ENCODE measurements at regions not wholly inside any gene's neighbourhood (a gene's known extent, or its start where the extent isn't known, plus 50 kb on each side); places are given as distances from the start of the nearest gene placed in this dataset.
A peak's percentile ranks its signal among the peaks of the same experiment; 100 is the strongest.
"Not testable (repeated sequence)": the region's sequence is repeated elsewhere in the genome, so short reads cannot be mapped to it uniquely, and the experiment has no call there.

- no peaks in the 10 kb centered on the region for H3K36me3 Mint-ChIP-seq (ENCODE audit: low read depth)
- no peak for DNase-seq
- H3K27me3 Mint-ChIP-seq: no peaks in the 10 kb centered on the region
- H3K27ac Mint-ChIP-seq: no peak overlapping the region
- H3K4me1 Mint-ChIP-seq: no peaks in the 10 kb centered on the region
- CTCF ChIA-PET: no interaction called here
- POLR2A ChIA-PET: no interaction called here
- no peak overlapping the region for H3K4me3 Mint-ChIP-seq
- H3K9me3 Mint-ChIP-seq: no peaks in the 10 kb centered on the region
These were observed 216.8 kb downstream of the NMUR2 start for GRCh38 chr5:152188251-152188650.

GRCh38 chr5:152187668-152188067 is 217.4 kb downstream of the NMUR2 start:
- Mint-ChIP-seq H3K9me3 (no peaks in the 10 kb centered on the region), H3K27ac (no peak overlapping the region), H3K4me3 (no peak overlapping the region), H3K4me1 (no peaks in the 10 kb centered on the region), H3K27me3 (no peaks in the 10 kb centered on the region), H3K36me3 (ENCODE audit: low read depth) (no peaks in the 10 kb centered on the region)
- DNase-seq: no peak
- CTCF ChIA-PET: no interaction called here
- POLR2A ChIA-PET: no interaction called here

GRCh38 chr5:152185547-152186245 is 219.4 kb downstream of the NMUR2 start:
- DNase-seq: no peak
- H3K4me3 Mint-ChIP-seq: no peak overlapping the region
- no peaks in the 10 kb centered on the region for H3K9me3 Mint-ChIP-seq
- H3K27me3 Mint-ChIP-seq: no peaks in the 10 kb centered on the region
- no peaks in the 10 kb centered on the region for H3K36me3 Mint-ChIP-seq (ENCODE audit: low read depth)
- no peak overlapping the region for H3K27ac Mint-ChIP-seq
- H3K4me1 Mint-ChIP-seq: no peaks in the 10 kb centered on the region
- CTCF ChIA-PET: no interaction called here
- POLR2A ChIA-PET: no interaction called here

- Mint-ChIP-seq H3K4me1 (no peaks in the 10 kb centered on the region), H3K27me3 (no peaks in the 10 kb centered on the region), H3K9me3 (no peaks in the 10 kb centered on the region), H3K4me3 (no peak overlapping the region), H3K27ac (no peak overlapping the region), H3K36me3 (ENCODE audit: low read depth) (no peaks in the 10 kb centered on the region)
- ChIA-PET POLR2A (no interaction called here), CTCF (no interaction called here)
- DNase-seq: no peak
These were observed 220.8 kb downstream of the NMUR2 start for GRCh38 chr5:152184266-152184665.

GRCh38 chr5:152181461-152181860 is 223.6 kb downstream of the NMUR2 start:
- Mint-ChIP-seq H3K27ac (no peak overlapping the region), H3K4me1 (no peaks in the 10 kb centered on the region), H3K4me3 (no peak overlapping the region), H3K27me3 (no peaks in the 10 kb centered on the region), H3K9me3 (no peaks in the 10 kb centered on the region), H3K36me3 (ENCODE audit: low read depth) (no peaks in the 10 kb centered on the region)
- DNase-seq: no peak
- ChIA-PET CTCF (no interaction called here), POLR2A (no interaction called here)

GRCh38 chr5:152178350-152178699 is 226.8 kb downstream of the NMUR2 start:
- POLR2A ChIA-PET: no interaction called here
- H3K27me3 Mint-ChIP-seq: no peaks in the 10 kb centered on the region
- no peaks in the 10 kb centered on the region for H3K36me3 Mint-ChIP-seq (ENCODE audit: low read depth)
- no peak overlapping the region for H3K4me3 Mint-ChIP-seq
- H3K27ac Mint-ChIP-seq: no peak overlapping the region
- CTCF ChIA-PET: no interaction called here
- no peaks in the 10 kb centered on the region for H3K4me1 Mint-ChIP-seq
- no peak for DNase-seq
- no peaks in the 10 kb centered on the region for H3K9me3 Mint-ChIP-seq

- DNase-seq: no peak
- no peaks in the 10 kb centered on the region for H3K4me1 Mint-ChIP-seq
- peaks cover 2% of the 10 kb centered on the region for H3K27me3 Mint-ChIP-seq
- no peak overlapping the region for H3K4me3 Mint-ChIP-seq
- no peak overlapping the region for H3K27ac Mint-ChIP-seq
- H3K36me3 Mint-ChIP-seq (ENCODE audit: low read depth): no peaks in the 10 kb centered on the region
- no peaks in the 10 kb centered on the region for H3K9me3 Mint-ChIP-seq
- ChIA-PET POLR2A (no interaction called here), CTCF (no interaction called here)
These were observed 227.3 kb downstream of the NMUR2 start for GRCh38 chr5:152177626-152178349.

GRCh38 chr5:152171888-152172287 is 233.2 kb downstream of the NMUR2 start:
- H3K27ac Mint-ChIP-seq: no peak overlapping the region
- no peaks in the 10 kb centered on the region for H3K9me3 Mint-ChIP-seq
- no peaks in the 10 kb centered on the region for H3K36me3 Mint-ChIP-seq (ENCODE audit: low read depth)
- DNase-seq: no peak
- H3K27me3 Mint-ChIP-seq: peaks cover 2% of the 10 kb centered on the region
- ChIA-PET POLR2A (no interaction called here), CTCF (no interaction called here)
- no peak overlapping the region for H3K4me3 Mint-ChIP-seq
- H3K4me1 Mint-ChIP-seq: no peaks in the 10 kb centered on the region

- POLR2A ChIA-PET: no interaction called here
- no peaks in the 10 kb centered on the region for H3K36me3 Mint-ChIP-seq (ENCODE audit: low read depth)
- no peaks in the 10 kb centered on the region for H3K4me1 Mint-ChIP-seq
- CTCF ChIA-PET: no interaction called here
- no peak overlapping the region for H3K4me3 Mint-ChIP-seq
- DNase-seq: no peak
- H3K9me3 Mint-ChIP-seq: no peaks in the 10 kb centered on the region
- H3K27me3 Mint-ChIP-seq: peaks cover 2% of the 10 kb centered on the region
- H3K27ac Mint-ChIP-seq: no peak overlapping the region
These were observed 234.7 kb downstream of the NMUR2 start for GRCh38 chr5:152170350-152170749.

GRCh38 chr5:152164860-152165259 is 240.2 kb upstream of the GLRA1 start:
- no peaks in the 10 kb centered on the region for H3K27me3 Mint-ChIP-seq
- peaks cover 6% of the 10 kb centered on the region for H3K4me1 Mint-ChIP-seq
- ChIA-PET CTCF (no interaction called here), POLR2A (no interaction called here)
- no peak overlapping the region for H3K4me3 Mint-ChIP-seq
- no peak overlapping the region for H3K27ac Mint-ChIP-seq
- no peaks in the 10 kb centered on the region for H3K36me3 Mint-ChIP-seq (ENCODE audit: low read depth)
- no peak for DNase-seq
- no peaks in the 10 kb centered on the region for H3K9me3 Mint-ChIP-seq

- H3K4me3 Mint-ChIP-seq; POLR2A ChIA-PET; H3K36me3 Mint-ChIP-seq (ENCODE audit: low read depth); H3K9me3 Mint-ChIP-seq; DNase-seq; H3K27me3 Mint-ChIP-seq; H3K4me1 Mint-ChIP-seq: not testable (repeated sequence)
- CTCF ChIA-PET: interaction anchor here (0.6 kb wide), 1 partner anchor 1048 kb away, joined by 3 read pairs; no protein-coding TSS in a partner anchor
- peak overlapping the region; percentile 61 for H3K27ac Mint-ChIP-seq
These were observed 235.2 kb upstream of the GLRA1 start for GRCh38 chr5:152159894-152160293.

GRCh38 chr5:152154452-152154851 is 229.8 kb upstream of the GLRA1 start:
- H3K4me3 Mint-ChIP-seq; H3K9me3 Mint-ChIP-seq; DNase-seq; H3K36me3 Mint-ChIP-seq (ENCODE audit: low read depth); POLR2A ChIA-PET; H3K27ac Mint-ChIP-seq; H3K27me3 Mint-ChIP-seq; H3K4me1 Mint-ChIP-seq; CTCF ChIA-PET: not testable (repeated sequence)

GRCh38 chr5:152151940-152152339 is 227.3 kb upstream of the GLRA1 start:
- POLR2A ChIA-PET: no interaction called here
- no peak for DNase-seq
- Mint-ChIP-seq H3K4me1 (no peaks in the 10 kb centered on the region), H3K27me3 (no peaks in the 10 kb centered on the region), H3K27ac (no peak overlapping the region), H3K9me3 (no peaks in the 10 kb centered on the region), H3K36me3 (ENCODE audit: low read depth) (no peaks in the 10 kb centered on the region), H3K4me3 (no peak overlapping the region)
- CTCF ChIA-PET: no interaction called here

- Mint-ChIP-seq H3K4me1 (no peaks in the 10 kb centered on the region), H3K9me3 (no peaks in the 10 kb centered on the region), H3K4me3 (no peak overlapping the region), H3K36me3 (ENCODE audit: low read depth) (no peaks in the 10 kb centered on the region), H3K27me3 (no peaks in the 10 kb centered on the region), H3K27ac (no peak overlapping the region)
- no peak for DNase-seq
- POLR2A ChIA-PET: no interaction called here
- CTCF ChIA-PET: no interaction called here
These were observed 226.5 kb upstream of the GLRA1 start for GRCh38 chr5:152151113-152151512.

Measured in activated CD4-positive, alpha-beta T cell treated with anti-CD3 and anti-CD28 coated beads, Interleukin-2, amount 10 ng/mL, durations not matched to agents 7 days and 5 days (primary cell).